HCT116 (cell line): ENCODE measurements at regions not wholly inside any gene's neighbourhood (a gene's known extent, or its start where the extent isn't known, plus 50 kb on each side); places are given as distances from the start of the nearest gene placed in this dataset.

Experiments used
- ATAC-seq: fragments of 200-7000 bp; cut with Tn5 transposase; 2 replicates; pipeline ENCODE4 v1.9.1; 2020; ENCODE audit warnings: mild to moderate bottlenecking, moderate library complexity
- BruUV-seq: library from RNA; stranded (reverse); fragments of 400-500 nt; replicated peaks from 2 replicates; lab custom pipeline; 2021; lab: Mats Ljungman, UMichigan
- CTCF ChIA-PET: fragments of 300-600 bp; sonication (Branson Sonifier 250); formaldehyde crosslinking; loops from one replicate; lab custom pipeline; 2021; ENCODE audit warnings: antibody characterized with exemption; lab: Charles Lee
- POLR2A ChIA-PET: fragments of 300-600, 350-600 bp; sonication (Branson Sonifier 250); formaldehyde crosslinking; loops from one replicate; lab custom pipeline; 2021; ENCODE audit warnings: antibody characterized with exemption; lab: Charles Lee
- RAD21 ChIA-PET, 2 experiments: fragments of 300-600 bp; sonication (Branson Sonifier 250); formaldehyde crosslinking; loops; one replicate each; lab custom pipeline; 2023; ENCODE audit warnings: low total read pairs in 2 of 2; ENCODE audit not compliant: uncharacterized antibody in 2 of 2, unreplicated experiment in 2 of 2, low non-redundant PET in 1 of 2; lab: Charles Lee
- DNase-seq: peaks from one replicate; pipeline ENCODE4 v3.0.0-alpha.2; 2010; ENCODE audit warnings: low read depth, low spot score
- H2AFZ ChIP-seq: fragments of 200-600 bp; shearing (Covaris generic), sonication (generic); 2 replicates; pipeline ENCODE4 v1.6.1; 2017; ENCODE audit warnings: low read depth, mixed run types, mixed read lengths, antibody characterized with exemption, low read length; ENCODE audit not compliant: poor library complexity, severe bottlenecking
- H3K27ac ChIP-seq: 2 replicates; pipeline ENCODE4 v1.5.1; 2012; ENCODE audit warnings: low read depth, low read length
- H3K27me3 ChIP-seq: fragments of 200-600 bp; sonication (generic); 2 replicates; pipeline ENCODE4 v1.6.1; 2016; ENCODE audit warnings: mixed run types, low read length, mixed read lengths; ENCODE audit not compliant: insufficient read depth
- H3K36me3 ChIP-seq, 2 experiments: fragments of 200-500 bp in 1 of 2; fragments of 200-600 bp in 1 of 2; sonication (Bioruptor generic) in 1 of 2; sonication (generic) in 1 of 2; 2 replicates each; pipeline versions ENCODE4 v1.5.1 to v1.6.1; 2014 to 2016; ENCODE audit warnings: low read length in 2 of 2, inconsistent platforms in 1 of 2, mixed read lengths in 1 of 2, mixed run types in 1 of 2; ENCODE audit not compliant: insufficient read depth in 2 of 2, control insufficient read depth in 1 of 2
- H3K4me1 ChIP-seq, 2 experiments: fragments of 200-600 bp in 1 of 2; sonication (generic) in 1 of 2; 2 replicates each; pipeline versions ENCODE4 v1.5.1 to v1.6.1; 2012 to 2017; ENCODE audit warnings: low read length in 2 of 2, inconsistent platforms in 1 of 2, mild to moderate bottlenecking in 1 of 2, mixed read lengths in 1 of 2, mixed run types in 1 of 2, moderate library complexity in 1 of 2; ENCODE audit not compliant: insufficient read depth in 2 of 2, control insufficient read depth in 1 of 2
- H3K4me2 ChIP-seq: fragments of 200-600 bp; sonication (generic); 2 replicates; pipeline ENCODE4 v1.6.1; 2017; ENCODE audit warnings: mixed run types, low read length, mixed read lengths
- H3K4me3 ChIP-seq, 2 experiments: fragments of 200-600 bp in 1 of 2; sonication (generic) in 1 of 2; replicated peaks in 1 of 2; 2 replicates each; pipeline ENCODE4 v1.5.1; 2011 to 2016; ENCODE audit warnings: low read length in 2 of 2, control low read depth in 1 of 2, low read depth in 1 of 2, mild to moderate bottlenecking in 1 of 2, mixed read lengths in 1 of 2, mixed run types in 1 of 2
- H3K79me2 ChIP-seq: fragments of 200-600 bp; sonication (generic); 2 replicates; pipeline ENCODE4 v1.6.1; 2017; ENCODE audit warnings: mild to moderate bottlenecking, mixed run types, low read length, moderate library complexity, mixed read lengths; ENCODE audit not compliant: insufficient read depth
- H3K9ac ChIP-seq: fragments of 200-600 bp; sonication (generic); 2 replicates; pipeline ENCODE4 v1.6.1; 2016; ENCODE audit warnings: low read length, mixed read lengths
- H3K9me2 ChIP-seq: fragments of 200-600 bp; sonication (generic), shearing (Covaris generic); 2 replicates; pipeline ENCODE4 v1.6.1; 2017; ENCODE audit warnings: mixed run types, mild to moderate bottlenecking, moderate library complexity; ENCODE audit not compliant: insufficient read depth
- H3K9me3 ChIP-seq, 2 experiments: fragments of 200-500 bp in 1 of 2; fragments of 200-600 bp in 1 of 2; sonication (Bioruptor generic) in 1 of 2; sonication (generic) in 1 of 2; 2 replicates each; pipeline ENCODE4 v1.6.1; 2014 to 2017; ENCODE audit warnings: low read length in 2 of 2, mixed read lengths in 2 of 2, inconsistent platforms in 1 of 2, low read depth in 1 of 2, mild to moderate bottlenecking in 1 of 2, mixed run types in 1 of 2, moderate library complexity in 1 of 2; ENCODE audit not compliant: control insufficient read depth in 1 of 2, insufficient read depth in 1 of 2
- H4K20me1 ChIP-seq: fragments of 200-600 bp; sonication (generic), shearing (Covaris generic); 2 replicates; pipeline ENCODE4 v1.6.1; 2017; ENCODE audit warnings: mixed run types, mild to moderate bottlenecking, moderate library complexity; ENCODE audit not compliant: insufficient read depth
- EZH2 ChIP-seq: fragments of 200-600 bp; sonication (generic); IDR thresholded peaks from 2 replicates; pipeline ENCODE4 v1.6.1; 2017; ENCODE audit warnings: antibody characterized with exemption, mixed run types
- FOSL1 ChIP-seq: IDR thresholded peaks from 2 replicates; pipeline ENCODE4 v1.6.1; 2012; ENCODE audit warnings: low read depth
- SRF ChIP-seq: IDR thresholded peaks from 2 replicates; pipeline ENCODE4 v1.6.1; 2012; ENCODE audit warnings: low read depth
- TCF7L2 ChIP-seq: IDR thresholded peaks from 2 replicates; pipeline ENCODE4 v1.7.0; 2011; ENCODE audit warnings: borderline replicate concordance, inconsistent platforms; ENCODE audit not compliant: insufficient read depth, insufficient read length; ENCODE audit errors: extremely low read depth
- intact Hi-C: fragments of 100-400 bp; cut with micrococcal nuclease; formaldehyde crosslinking; loops from 2 replicates; pipeline ENCODE4 v1.10.0; 2022
- TF ChIP-seq, protein P1 (sequence below): IDR thresholded peaks from 2 replicates; pipeline ENCODE4 v1.6.1; 2012; ENCODE audit warnings: low read depth

DNA sequence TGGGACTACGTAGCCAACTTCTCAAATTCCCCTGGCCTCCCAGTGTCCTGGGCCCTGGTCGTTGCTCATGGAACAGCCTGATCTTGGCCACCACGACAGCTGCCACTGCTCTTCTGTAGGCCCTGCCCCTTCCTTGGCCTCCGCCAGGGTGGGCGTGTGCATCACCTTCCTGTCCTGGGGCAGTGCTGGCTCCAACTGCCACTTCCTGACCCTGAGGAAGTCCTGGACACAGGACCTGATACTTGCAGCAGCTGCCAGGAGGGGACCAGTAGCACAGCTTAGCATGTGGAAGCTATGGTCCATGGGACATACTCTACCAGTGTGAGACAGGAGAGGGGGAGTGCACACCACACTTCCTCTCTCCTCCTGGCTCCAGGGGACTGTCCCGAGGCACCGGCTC is 145.2 kb downstream of the TENT4A start (continued):
- TF ChIP-seq, protein P1, sequence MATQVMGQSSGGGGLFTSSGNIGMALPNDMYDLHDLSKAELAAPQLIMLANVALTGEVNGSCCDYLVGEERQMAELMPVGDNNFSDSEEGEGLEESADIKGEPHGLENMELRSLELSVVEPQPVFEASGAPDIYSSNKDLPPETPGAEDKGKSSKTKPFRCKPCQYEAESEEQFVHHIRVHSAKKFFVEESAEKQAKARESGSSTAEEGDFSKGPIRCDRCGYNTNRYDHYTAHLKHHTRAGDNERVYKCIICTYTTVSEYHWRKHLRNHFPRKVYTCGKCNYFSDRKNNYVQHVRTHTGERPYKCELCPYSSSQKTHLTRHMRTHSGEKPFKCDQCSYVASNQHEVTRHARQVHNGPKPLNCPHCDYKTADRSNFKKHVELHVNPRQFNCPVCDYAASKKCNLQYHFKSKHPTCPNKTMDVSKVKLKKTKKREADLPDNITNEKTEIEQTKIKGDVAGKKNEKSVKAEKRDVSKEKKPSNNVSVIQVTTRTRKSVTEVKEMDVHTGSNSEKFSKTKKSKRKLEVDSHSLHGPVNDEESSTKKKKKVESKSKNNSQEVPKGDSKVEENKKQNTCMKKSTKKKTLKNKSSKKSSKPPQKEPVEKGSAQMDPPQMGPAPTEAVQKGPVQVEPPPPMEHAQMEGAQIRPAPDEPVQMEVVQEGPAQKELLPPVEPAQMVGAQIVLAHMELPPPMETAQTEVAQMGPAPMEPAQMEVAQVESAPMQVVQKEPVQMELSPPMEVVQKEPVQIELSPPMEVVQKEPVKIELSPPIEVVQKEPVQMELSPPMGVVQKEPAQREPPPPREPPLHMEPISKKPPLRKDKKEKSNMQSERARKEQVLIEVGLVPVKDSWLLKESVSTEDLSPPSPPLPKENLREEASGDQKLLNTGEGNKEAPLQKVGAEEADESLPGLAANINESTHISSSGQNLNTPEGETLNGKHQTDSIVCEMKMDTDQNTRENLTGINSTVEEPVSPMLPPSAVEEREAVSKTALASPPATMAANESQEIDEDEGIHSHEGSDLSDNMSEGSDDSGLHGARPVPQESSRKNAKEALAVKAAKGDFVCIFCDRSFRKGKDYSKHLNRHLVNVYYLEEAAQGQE: no peak
- TF ChIP-seq FOSL1 (no peak), TCF7L2 (no peak), SRF (no peak)

DNA sequence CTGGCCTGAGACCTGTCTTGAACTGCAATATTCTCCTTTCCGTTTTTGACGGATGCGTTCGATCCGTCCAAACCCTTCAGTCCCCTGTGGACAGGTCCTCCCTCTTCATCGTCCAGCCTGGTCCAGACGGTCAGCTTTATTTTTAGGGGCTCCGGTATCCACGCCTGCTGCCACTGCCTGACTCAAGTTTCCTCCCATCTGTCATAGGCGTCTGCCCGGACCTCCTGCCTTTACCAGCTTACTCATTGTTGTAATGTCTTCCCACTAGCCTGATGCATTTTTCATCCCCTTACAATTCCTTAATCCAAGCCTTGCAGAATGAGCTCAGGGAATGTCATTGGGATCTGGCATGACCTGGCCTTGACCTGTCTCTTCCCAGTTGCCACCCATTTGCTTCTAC is 145.8 kb downstream of the TENT4A start:
- no peak overlapping the region for H3K9ac ChIP-seq
- CTCF ChIA-PET: no interaction called here
- no peaks in the 10 kb centered on the region for H3K9me3 ChIP-seq
- H2AFZ ChIP-seq: no peak overlapping the region
- RAD21 ChIA-PET: no interaction called here
- intact Hi-C loops: no loop called here
- H3K4me1 ChIP-seq: no peaks in the 10 kb centered on the region
- no peaks in the 10 kb centered on the region for H3K36me3 ChIP-seq
- no peak overlapping the region for H3K4me2 ChIP-seq
- H4K20me1 ChIP-seq: no peaks in the 10 kb centered on the region
- no TSS peak for BruUV-seq
- ATAC-seq: no peak
- no peak overlapping the region for H3K27ac ChIP-seq
- POLR2A ChIA-PET: no interaction called here
- H3K4me3 ChIP-seq: no peak overlapping the region
- H3K79me2 ChIP-seq: no peaks in the 10 kb centered on the region
- TF ChIP-seq FOSL1 (no peak), EZH2 (no peak)
- no peaks in the 10 kb centered on the region for H3K9me2 ChIP-seq
- no peaks in the 10 kb centered on the region for H3K27me3 ChIP-seq
- no peak for DNase-seq
